M059J (cell line): ENCODE measurements at regions not wholly inside any gene's neighbourhood (a gene's known extent, or its start where the extent isn't known, plus 50 kb on each side); places are given as distances from the start of the nearest gene placed in this dataset.

ENCODE experiments used
- DNase-seq: peaks from one replicate; pipeline ENCODE4 v3.0.0-alpha.2; 2012; ENCODE audit warnings: low read depth

GRCh38 chr18:76202322-76202721, 292.7 kb downstream of the ZNF516 start:
- no peak for DNase-seq

DNA sequence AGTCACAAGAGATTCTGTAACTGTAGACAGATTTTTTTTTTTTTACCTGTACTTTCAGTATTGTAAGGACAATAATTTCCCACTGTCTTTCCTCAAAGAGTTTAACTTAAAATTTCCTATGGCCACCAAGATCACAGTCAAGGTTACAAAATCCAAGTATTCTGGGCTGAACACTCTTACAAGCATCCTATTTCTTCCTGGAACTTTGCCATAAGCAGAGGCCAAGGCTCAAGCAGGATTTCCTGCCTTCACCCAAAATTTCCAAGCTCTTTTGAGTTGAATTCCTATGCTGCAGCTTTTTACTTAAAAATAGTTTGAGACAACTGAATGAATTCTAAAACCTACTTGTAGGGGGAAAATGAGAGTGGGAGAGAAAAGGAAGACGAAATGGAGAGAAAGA, 299.4 kb downstream of the ZNF516 start:
- DNase-seq = no peak

- DNase-seq = no peak
Measured at GRCh38 chr18:76188097-76188496, 306.9 kb downstream of the ZNF516 start.

GRCh38 chr18:76179257-76179656, 315.8 kb downstream of the ZNF516 start:
- DNase-seq = no peak

DNA sequence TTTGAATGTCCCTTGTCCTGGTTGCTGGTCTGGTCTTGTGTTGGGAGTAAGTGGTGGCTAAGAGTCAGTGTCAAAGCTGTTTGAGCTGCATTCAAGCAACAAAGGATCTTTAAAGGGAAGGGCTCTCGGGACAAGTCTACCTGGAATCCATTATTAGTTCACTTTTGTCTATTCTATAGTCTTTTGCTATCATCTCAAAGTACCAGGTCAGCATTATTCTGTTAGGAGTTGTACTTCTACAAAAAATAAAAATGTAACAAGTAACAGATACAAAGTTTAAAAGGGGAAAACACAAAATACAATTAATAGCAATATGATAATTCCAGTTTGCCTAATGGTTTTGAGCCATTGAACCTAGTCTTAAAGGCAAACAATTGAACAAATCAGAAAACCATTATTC, 317.9 kb downstream of the ZNF516 start:
- DNase-seq = no peak

GRCh38 chr18:76174451-76174850, 320.6 kb downstream of the ZNF516 start:
- DNase-seq = no peak

GRCh38 chr18:76169733-76170132, 325.3 kb downstream of the ZNF516 start:
- DNase-seq = peak; percentile 0

DNA sequence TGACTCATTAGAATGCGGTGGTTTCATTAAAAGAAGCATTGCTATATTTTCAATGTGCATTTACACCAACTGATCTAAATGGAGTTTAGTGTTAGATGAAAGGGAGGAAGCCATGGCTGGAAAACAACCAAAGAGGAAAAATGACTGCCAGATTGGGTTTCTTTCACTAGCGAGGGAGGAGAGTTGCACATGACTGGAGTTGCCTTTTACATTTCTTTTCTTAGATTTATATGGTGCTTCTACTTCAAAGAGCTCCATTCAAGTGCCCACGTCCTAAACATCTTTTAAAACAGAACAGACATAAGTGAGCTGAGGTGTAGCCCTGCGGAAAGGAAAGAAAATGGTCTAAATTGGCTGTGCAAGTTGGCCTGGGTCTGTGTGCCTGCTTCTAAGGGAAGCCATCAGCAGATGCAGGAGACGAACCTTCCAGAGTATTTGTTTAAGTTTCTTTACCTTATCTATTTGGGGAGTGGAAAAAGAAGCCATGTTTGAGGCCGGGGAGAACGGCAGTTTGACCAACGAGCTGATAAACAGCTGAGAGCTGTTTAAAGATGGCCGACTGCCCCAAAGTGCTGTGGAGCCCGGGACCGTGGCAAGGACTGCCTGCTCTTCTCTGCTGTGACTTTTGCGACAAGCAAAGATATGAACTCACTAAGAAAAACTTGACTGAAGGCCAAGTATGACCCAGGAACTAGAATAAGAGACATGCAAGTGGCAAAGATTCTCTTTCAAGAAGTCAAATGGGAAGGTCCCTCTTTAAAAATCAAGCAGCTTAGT, 327.0 kb downstream of the ZNF516 start:
- no peak for DNase-seq

- no peak for DNase-seq
Measured at GRCh38 chr18:76167410-76167809, 327.6 kb downstream of the ZNF516 start.

DNA sequence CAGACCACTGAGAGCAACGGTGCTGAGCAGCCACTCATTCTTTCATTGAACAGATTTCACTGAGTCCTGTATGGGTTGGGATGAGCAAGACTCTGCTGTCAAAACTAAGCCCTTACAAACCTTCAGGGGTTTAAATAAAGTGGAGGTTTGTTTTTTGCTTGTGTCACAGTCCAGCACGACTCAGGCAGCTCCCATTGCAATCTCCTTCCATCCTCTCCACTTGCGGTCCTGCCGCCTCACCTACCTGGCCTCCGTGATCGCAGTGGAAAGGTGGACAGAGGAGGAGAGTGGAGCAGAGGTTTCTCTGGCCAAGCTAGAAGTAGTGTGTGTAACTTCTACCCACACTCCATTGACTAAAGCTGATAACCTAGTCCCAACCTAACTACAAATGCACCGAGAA, 332.2 kb downstream of the ZNF516 start:
- DNase-seq = no peak

- no peak for DNase-seq
Measured at GRCh38 chr18:76161983-76162382, 333.1 kb downstream of the ZNF516 start.

DNA sequence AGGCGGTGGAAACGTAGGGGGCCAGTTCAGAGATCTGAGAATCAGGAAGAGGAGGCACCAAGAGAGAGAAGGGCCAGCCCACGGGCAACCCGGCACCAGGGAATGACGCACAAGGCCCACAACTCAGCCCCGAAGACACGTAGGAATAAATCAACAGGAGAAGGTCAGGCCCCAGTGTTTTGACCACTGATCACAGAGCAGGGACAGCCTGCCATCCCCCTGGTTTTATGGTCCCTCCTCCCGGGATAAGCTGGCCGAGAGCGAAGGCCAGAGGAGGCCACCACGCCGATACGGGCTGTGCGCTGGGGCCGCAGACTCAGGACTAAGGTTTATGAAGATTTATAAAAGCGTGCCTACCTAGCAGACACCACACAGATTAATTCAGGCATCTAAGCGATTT, 341.4 kb downstream of the ZNF516 start:
- DNase-seq = no peak

- DNase-seq = no peak
Measured at GRCh38 chr18:76149734-76150133, 345.3 kb downstream of the ZNF516 start.

DNA sequence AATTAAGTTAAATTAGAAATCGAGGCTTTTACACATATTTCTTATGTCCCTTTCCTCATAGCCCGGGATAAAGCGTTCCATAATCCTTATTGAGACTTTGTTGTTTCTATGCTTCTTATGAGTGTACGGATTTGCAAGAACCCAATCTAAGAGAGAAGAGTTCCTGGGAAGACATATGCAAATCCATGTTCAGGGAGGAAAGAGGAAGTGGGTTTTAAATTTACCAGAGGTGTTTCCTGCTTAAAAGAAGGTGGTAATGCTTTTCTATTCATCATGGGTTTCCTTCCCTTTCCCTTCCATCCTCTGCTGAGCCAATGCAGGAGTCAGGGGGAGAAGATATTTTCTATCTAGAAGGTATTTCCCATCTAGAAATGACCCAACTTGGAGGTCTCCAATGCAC, 345.8 kb downstream of the ZNF516 start:
- DNase-seq = no peak

- DNase-seq = no peak
Measured at GRCh38 chr18:76145521-76146376, 349.3 kb downstream of the ZNF516 start.

- no peak for DNase-seq
Measured at GRCh38 chr18:76144844-76145243, 350.2 kb downstream of the ZNF516 start.

GRCh38 chr18:76142611-76143010, 352.4 kb downstream of the ZNF516 start:
- no peak for DNase-seq

DNA sequence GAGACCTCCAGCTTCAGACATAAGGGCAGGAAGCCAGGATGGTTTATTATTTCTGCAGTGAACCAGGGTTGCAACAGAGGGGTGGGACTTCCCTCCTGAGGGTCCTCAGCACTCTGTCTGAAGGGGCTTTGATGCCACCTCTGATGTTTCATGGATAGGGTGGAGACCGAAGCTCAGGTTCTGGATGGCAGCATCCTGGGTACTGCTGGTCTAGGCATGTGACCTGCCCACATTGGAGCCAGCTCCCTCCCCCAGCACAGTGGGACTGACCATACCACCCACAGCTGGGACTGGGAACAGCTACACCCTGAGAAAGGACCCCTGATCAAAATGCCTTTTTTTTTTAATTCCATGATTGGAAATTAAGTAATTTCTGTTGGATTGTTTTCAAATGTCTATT, 355.2 kb downstream of the ZNF516 start:
- DNase-seq = no peak

GRCh38 chr18:76137216-76137615, 357.8 kb downstream of the ZNF516 start:
- no peak for DNase-seq

DNA sequence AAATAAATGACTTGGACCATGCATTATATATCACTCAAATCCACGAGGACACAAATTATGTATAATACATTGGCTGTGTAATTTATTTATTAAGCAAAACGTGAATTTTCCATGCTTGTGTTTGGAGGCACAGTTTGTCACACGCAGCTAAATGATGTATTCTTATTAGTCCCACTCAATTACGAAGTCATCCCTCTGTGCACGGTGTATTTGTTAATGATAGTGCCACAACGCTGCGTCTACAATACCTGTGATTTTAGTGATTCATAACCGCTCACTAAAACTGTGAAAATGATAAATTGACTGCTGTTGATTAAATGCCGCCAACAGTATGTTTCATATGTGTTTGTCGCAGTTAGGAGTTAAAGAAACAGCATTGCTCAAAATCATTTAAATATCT, 358.3 kb downstream of the ZNF516 start:
- DNase-seq = no peak

GRCh38 chr18:76134628-76135027, 360.4 kb downstream of the ZNF516 start:
- DNase-seq = no peak

- DNase-seq = no peak
Measured at GRCh38 chr18:76133873-76134272, 361.2 kb downstream of the ZNF516 start.

GRCh38 chr18:76131738-76132137, 363.3 kb downstream of the ZNF516 start:
- no peak for DNase-seq
